Gastroesophageal sphincter (tissue), 3 donors: ENCODE measurements at regions not wholly inside any gene's neighbourhood (a gene's known extent, or its start where the extent isn't known, plus 50 kb on each side); places are given as distances from the start of the nearest gene placed in this dataset.

ENCODE experiments used
- POLR2A ChIP-seq, 2 donors: fragments of 450-650 bp; IDR thresholded peaks; one replicate each; pipeline ENCODE4 v1.6.1; 2017; ENCODE audit warnings: antibody characterized with exemption in 2 of 2, mild to moderate bottlenecking in 2 of 2, moderate library complexity in 1 of 2
- POLR2AphosphoS5 ChIP-seq: sonication (generic); formaldehyde crosslinking; IDR thresholded peaks from one replicate; pipeline ENCODE4 v1.6.1; 2017; ENCODE audit warnings: antibody characterized with exemption
- TF ChIP-seq, protein P1 (sequence below), 4 experiments: fragments of 200-600 bp in 2 of 4; fragments of 450-650 bp in 2 of 4; sonication (generic) in 1 of 4; IDR thresholded peaks; one replicate each; pipeline ENCODE4 v1.5.1; 2017 to 2019; ENCODE audit warnings: antibody characterized with exemption in 4 of 4, mild to moderate bottlenecking in 2 of 4, moderate library complexity in 2 of 4

DNA sequence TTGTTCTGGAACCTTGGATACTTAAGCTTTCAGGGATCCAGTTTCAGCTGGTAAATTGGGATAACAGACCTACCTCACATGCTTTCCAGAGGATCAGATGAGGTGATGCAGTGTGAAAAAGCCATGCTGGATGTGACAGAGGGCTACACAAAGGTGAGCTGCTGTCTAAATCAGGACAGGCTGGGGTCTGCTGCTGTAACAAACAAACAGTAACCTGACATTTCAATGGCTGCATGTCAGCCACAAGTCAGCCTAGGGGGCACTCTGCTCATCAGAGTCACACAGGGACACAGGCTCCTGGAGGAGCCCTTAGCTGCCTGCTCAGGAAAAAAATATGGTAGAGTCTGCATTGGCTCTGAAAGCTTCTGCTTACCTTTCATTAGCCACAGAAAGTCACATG is 66.7 kb upstream of the EGFLAM start:
- TF ChIP-seq POLR2A (IDR thresholded peaks at IDR 0.05) (no peak), POLR2AphosphoS5 (no peak)
- TF ChIP-seq, protein P1, sequence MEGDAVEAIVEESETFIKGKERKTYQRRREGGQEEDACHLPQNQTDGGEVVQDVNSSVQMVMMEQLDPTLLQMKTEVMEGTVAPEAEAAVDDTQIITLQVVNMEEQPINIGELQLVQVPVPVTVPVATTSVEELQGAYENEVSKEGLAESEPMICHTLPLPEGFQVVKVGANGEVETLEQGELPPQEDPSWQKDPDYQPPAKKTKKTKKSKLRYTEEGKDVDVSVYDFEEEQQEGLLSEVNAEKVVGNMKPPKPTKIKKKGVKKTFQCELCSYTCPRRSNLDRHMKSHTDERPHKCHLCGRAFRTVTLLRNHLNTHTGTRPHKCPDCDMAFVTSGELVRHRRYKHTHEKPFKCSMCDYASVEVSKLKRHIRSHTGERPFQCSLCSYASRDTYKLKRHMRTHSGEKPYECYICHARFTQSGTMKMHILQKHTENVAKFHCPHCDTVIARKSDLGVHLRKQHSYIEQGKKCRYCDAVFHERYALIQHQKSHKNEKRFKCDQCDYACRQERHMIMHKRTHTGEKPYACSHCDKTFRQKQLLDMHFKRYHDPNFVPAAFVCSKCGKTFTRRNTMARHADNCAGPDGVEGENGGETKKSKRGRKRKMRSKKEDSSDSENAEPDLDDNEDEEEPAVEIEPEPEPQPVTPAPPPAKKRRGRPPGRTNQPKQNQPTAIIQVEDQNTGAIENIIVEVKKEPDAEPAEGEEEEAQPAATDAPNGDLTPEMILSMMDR (IDR thresholded peaks at IDR 0.05) = no peak
